Activated CD4-positive, alpha-beta T cell treated with anti-CD3 and anti-CD28 coated beads, Interleukin-2, Interleukin-6, amounts not matched to agents 100 ng/mL and 50 ng/mL, durations not matched to agents 16 hours and 8 hours (primary cell): ENCODE measurements at regions not wholly inside any gene's neighbourhood (a gene's known extent, or its start where the extent isn't known, plus 50 kb on each side); places are given as distances from the start of the nearest gene placed in this dataset.

Experiments used
- DNase-seq: peaks from one replicate; pipeline ENCODE4 v3.0.0-alpha.2; 2020

- no peak for DNase-seq
These were observed 82.0 kb upstream of the ATP11B start for GRCh38 chr3:182711261-182711683.

- no peak for DNase-seq
These were observed 81.5 kb upstream of the ATP11B start for GRCh38 chr3:182711853-182712252.

GRCh38 chr3:182713111-182713510, 80.2 kb upstream of the ATP11B start:
- DNase-seq = no peak

GRCh38 chr3:182713743-182714517, 79.4 kb upstream of the ATP11B start:
- DNase-seq = peak; percentile 49

- DNase-seq = no peak
These were observed 78.3 kb upstream of the ATP11B start for GRCh38 chr3:182715006-182715405.

GRCh38 chr3:182716114-182716688, 77.1 kb upstream of the ATP11B start:
- no peak for DNase-seq

- DNase-seq = no peak
These were observed 76.1 kb upstream of the ATP11B start for GRCh38 chr3:182717216-182717615.

GRCh38 chr3:182722907-182723306, 70.4 kb upstream of the ATP11B start:
- DNase-seq = no peak

GRCh38 chr3:182723596-182723995, 69.7 kb upstream of the ATP11B start:
- no peak for DNase-seq

GRCh38 chr3:182725372-182726251, 67.7 kb upstream of the ATP11B start:
- DNase-seq = no peak

GRCh38 chr3:182726258-182727142, 66.8 kb upstream of the ATP11B start:
- no peak for DNase-seq

GRCh38 chr3:182728238-182728637, 65.1 kb upstream of the ATP11B start:
- DNase-seq = no peak

GRCh38 chr3:182729903-182730674, 63.2 kb upstream of the ATP11B start:
- peak; percentile 3 for DNase-seq

- no peak for DNase-seq
These were observed 62.6 kb upstream of the ATP11B start for GRCh38 chr3:182730675-182731042.

GRCh38 chr3:182731764-182732163, 61.5 kb upstream of the ATP11B start:
- DNase-seq = no peak

GRCh38 chr3:182732232-182733015, 60.9 kb upstream of the ATP11B start:
- DNase-seq = no peak

- no peak for DNase-seq
These were observed 57.6 kb upstream of the ATP11B start for GRCh38 chr3:182735672-182736071.

- no peak for DNase-seq
These were observed 55.5 kb upstream of the ATP11B start for GRCh38 chr3:182737825-182738224.

- no peak for DNase-seq
These were observed 54.5 kb upstream of the ATP11B start for GRCh38 chr3:182738583-182739411.

GRCh38 chr3:182739619-182740018, 53.7 kb upstream of the ATP11B start:
- DNase-seq = no peak
